ENCODE measurements at regions not wholly inside any gene's neighbourhood (a gene's known extent, or its start where the extent isn't known, plus 50 kb on each side); places are given as distances from the start of the nearest gene placed in this dataset.

DNA sequence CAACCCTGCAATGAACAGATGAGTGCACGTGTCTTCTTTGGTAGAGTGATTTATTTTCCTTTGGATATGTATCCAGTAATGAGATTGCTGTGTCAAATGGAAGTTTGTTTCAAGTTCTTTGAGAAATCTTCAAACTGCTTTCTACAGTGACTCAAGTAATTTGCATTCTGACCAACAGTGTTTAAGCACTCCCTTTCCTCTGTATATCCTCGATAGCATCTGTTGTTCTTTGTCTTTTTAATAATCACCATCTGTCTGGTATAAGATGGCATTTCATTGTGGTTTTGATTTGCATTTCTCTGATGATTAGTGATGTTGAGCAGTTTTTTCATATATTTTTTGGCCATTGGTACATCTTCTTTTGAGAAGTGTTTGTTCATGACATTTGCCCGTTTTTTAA lies 1608.3 kb upstream of the ZEB2 start:
- Mint-ChIP-seq H3K27ac (no peak overlapping the region), H3K4me3 (no peak overlapping the region), H3K27me3 (ENCODE audit: low read depth) (no peaks in the 10 kb centered on the region), H3K36me3 (ENCODE audit: low read depth) (no peaks in the 10 kb centered on the region), H3K9me3 (no peaks in the 10 kb centered on the region), H3K4me1 (ENCODE audit: low read depth) (no peaks in the 10 kb centered on the region)

DNA sequence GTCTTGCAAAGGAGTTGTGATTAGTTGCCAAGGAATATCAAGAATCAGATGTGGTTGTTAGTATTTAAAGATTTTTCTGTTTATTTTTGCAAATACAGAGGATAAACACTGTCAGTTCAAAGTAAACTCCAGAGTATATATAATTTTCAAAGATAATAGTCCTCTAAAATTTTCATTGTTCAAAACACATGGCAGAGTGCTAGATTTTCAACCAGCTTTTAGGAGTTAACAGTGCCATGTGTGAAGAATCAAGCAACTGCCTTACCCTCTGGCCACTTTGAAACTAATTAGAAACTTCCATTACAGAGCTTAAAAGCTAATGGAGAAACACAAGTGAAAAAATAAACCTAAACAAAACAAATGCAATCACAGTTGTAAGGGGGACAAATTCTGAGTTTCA lies 1605.6 kb upstream of the ZEB2 start:
- Mint-ChIP-seq H3K36me3 (ENCODE audit: low read depth) (no peaks in the 10 kb centered on the region), H3K27ac (no peak overlapping the region), H3K9me3 (no peaks in the 10 kb centered on the region), H3K27me3 (ENCODE audit: low read depth) (no peaks in the 10 kb centered on the region), H3K4me1 (ENCODE audit: low read depth) (no peaks in the 10 kb centered on the region), H3K4me3 (no peak overlapping the region)

DNA sequence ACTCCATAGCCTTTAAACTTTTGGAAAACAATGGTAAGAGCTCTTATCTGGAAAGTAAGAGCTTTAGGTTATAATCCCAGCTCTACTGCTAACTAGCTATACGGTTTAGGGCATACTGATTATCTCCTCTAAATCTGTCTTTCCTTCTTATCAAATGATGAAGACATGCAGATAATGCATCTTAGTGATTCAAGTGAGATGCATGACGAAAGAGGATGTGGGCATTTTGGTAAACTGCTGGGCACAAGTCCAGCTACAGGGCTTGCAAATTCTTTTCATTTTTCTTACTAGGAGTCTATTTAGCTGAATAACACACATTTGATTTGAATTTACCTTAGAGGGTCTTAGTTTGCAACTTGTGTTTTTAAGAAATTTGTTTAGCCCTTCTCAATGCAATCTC lies 1604.8 kb upstream of the ZEB2 start:
- H3K27me3 Mint-ChIP-seq (ENCODE audit: low read depth): no peaks in the 10 kb centered on the region
- no peaks in the 10 kb centered on the region for H3K4me1 Mint-ChIP-seq (ENCODE audit: low read depth)
- H3K4me3 Mint-ChIP-seq: no peak overlapping the region
- no peaks in the 10 kb centered on the region for H3K9me3 Mint-ChIP-seq
- H3K27ac Mint-ChIP-seq: no peak overlapping the region
- no peaks in the 10 kb centered on the region for H3K36me3 Mint-ChIP-seq (ENCODE audit: low read depth)

DNA sequence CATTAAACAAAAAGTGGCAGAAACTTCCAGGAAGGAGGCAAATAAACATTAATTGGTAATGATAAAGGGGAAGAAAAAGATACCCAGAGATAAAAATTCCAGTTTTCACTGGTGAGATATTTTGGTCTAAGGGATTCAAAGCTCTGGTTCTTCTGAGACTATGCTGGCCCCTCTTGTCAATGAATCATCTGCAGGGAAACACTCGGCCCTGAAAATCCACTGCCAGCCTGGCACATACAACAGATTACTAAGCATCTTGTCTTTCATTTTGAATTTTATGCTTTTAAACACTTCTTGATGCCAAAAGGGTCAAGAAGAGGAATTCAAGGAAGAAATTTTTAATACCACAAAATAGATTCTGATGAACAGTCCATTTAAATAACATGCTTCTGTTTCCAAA lies 1603.8 kb upstream of the ZEB2 start:
- Mint-ChIP-seq H3K4me3 (no peak overlapping the region), H3K36me3 (ENCODE audit: low read depth) (no peaks in the 10 kb centered on the region), H3K9me3 (no peaks in the 10 kb centered on the region), H3K4me1 (ENCODE audit: low read depth) (no peaks in the 10 kb centered on the region), H3K27me3 (ENCODE audit: low read depth) (no peaks in the 10 kb centered on the region), H3K27ac (no peak overlapping the region)

DNA sequence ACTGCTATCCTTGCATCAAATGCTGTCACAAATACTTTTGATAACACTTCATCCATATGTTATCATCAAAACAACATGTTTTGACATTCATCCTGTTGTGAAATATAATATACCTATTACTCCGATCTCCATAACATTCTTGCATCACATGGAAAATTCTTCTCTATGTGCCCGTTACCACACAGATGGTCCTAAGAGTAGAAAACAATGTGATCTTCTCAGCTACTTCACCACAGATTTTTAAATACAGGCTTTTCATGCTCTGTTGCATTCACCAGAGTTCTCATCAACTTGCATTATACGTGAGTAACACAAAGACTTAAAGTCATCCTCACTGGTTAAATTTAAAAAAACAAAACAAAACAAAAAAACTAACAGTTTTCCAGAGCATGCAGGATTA lies 1603.3 kb upstream of the ZEB2 start:
- H3K36me3 Mint-ChIP-seq (ENCODE audit: low read depth): no peaks in the 10 kb centered on the region
- H3K4me1 Mint-ChIP-seq (ENCODE audit: low read depth): no peaks in the 10 kb centered on the region
- H3K9me3 Mint-ChIP-seq: no peaks in the 10 kb centered on the region
- H3K27ac Mint-ChIP-seq: no peak overlapping the region
- no peak overlapping the region for H3K4me3 Mint-ChIP-seq
- H3K27me3 Mint-ChIP-seq (ENCODE audit: low read depth): no peaks in the 10 kb centered on the region

DNA sequence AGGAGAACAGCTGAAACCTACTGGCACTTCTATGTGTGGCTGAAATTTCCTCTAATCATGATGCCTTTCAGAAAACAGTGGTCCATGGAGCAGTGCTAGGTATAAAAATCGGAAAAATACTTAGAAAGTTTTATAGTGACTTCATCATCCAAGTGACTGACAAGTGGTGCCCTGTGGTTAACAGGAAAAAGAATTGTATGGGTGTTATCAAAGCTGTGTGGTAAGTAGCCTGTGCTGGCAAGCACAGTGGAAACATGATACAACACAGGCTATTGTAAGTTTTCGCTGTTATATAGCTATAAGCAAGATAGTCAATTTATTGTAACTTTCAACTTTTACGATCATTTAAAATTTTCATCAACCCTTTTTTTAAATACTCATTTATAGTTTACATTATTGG lies 1599.7 kb upstream of the ZEB2 start:
- H3K27me3 Mint-ChIP-seq (ENCODE audit: low read depth): no peaks in the 10 kb centered on the region
- H3K36me3 Mint-ChIP-seq (ENCODE audit: low read depth): no peaks in the 10 kb centered on the region

DNA sequence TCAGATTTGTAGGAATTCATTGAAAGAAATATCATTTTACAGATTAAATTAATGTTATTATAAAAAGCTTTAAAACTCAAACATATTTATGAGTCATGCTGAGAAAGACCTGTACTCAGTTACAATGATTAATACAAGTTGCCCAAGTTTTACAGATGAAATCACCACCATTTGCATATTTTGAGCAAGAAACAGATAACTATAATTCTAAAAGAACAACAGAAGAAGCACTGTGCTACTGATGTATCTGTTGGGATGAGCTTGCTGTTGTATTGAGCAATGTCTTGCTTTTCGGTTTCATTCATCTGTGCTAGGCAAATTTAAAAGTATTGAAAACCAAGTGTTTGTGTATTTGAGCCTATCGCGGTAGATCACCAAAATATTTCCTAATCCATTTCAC lies 1589.1 kb upstream of the ZEB2 start:
- Mint-ChIP-seq H3K27me3 (ENCODE audit: low read depth) (no peaks in the 10 kb centered on the region), H3K4me3 (no peak overlapping the region), H3K4me1 (ENCODE audit: low read depth) (no peaks in the 10 kb centered on the region), H3K9me3 (no peaks in the 10 kb centered on the region), H3K36me3 (ENCODE audit: low read depth) (no peaks in the 10 kb centered on the region), H3K27ac (no peak overlapping the region)

More for the DNA sequence above, 1599.7 kb upstream of the ZEB2 start:
- Mint-ChIP-seq H3K27ac (no peak overlapping the region), H3K4me1 (ENCODE audit: low read depth) (no peaks in the 10 kb centered on the region), H3K4me3 (no peak overlapping the region), H3K9me3 (no peaks in the 10 kb centered on the region)

DNA sequence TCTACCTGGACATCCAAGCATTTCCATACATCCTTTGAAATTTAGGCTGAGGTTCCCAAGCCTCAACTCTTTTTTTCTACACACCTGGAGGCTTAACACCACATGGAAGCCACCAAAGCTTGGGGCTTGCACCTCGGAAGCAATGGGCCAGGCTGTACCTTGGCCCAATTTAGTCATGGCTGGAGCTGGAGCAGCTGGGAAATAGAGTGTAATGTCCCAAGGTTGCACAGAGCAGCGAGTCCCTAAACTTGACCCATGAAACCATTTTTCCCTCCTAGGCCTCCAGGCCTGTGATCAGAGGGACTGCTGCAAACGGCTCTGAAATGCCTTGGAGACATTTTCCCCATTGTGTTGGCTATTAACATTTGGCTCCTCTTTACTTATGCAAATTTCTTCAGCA lies 1574.3 kb upstream of the ZEB2 start:
- Mint-ChIP-seq H3K4me1 (ENCODE audit: low read depth) (no peaks in the 10 kb centered on the region), H3K4me3 (no peak overlapping the region), H3K9me3 (peaks cover 25% of the 10 kb centered on the region), H3K27me3 (ENCODE audit: low read depth) (no peaks in the 10 kb centered on the region), H3K36me3 (ENCODE audit: low read depth) (no peaks in the 10 kb centered on the region), H3K27ac (no peak overlapping the region)

DNA sequence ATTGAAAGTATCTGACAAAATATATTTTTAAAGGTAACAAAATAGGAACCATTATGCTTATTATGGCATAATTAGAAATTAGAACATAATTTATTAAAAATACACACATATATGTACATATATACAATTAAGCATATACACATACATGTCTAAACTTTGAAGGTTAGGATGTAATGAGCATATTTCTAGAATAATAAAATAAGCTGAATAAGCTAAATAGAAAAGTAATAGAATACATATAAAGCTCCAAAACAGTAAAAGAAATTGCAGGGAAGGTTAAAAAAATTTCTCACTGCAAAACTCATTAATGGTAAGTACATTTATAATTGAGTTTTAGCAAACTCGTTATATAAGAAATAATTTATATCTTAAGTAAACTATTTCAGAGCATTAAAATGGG lies 1561.5 kb upstream of the ZEB2 start:
- H3K4me1 Mint-ChIP-seq (ENCODE audit: low read depth): no peaks in the 10 kb centered on the region
- no peak overlapping the region for H3K4me3 Mint-ChIP-seq
- no peaks in the 10 kb centered on the region for H3K27me3 Mint-ChIP-seq (ENCODE audit: low read depth)
- H3K9me3 Mint-ChIP-seq: peaks cover 12% of the 10 kb centered on the region
- H3K36me3 Mint-ChIP-seq (ENCODE audit: low read depth): no peaks in the 10 kb centered on the region
- no peak overlapping the region for H3K27ac Mint-ChIP-seq

DNA sequence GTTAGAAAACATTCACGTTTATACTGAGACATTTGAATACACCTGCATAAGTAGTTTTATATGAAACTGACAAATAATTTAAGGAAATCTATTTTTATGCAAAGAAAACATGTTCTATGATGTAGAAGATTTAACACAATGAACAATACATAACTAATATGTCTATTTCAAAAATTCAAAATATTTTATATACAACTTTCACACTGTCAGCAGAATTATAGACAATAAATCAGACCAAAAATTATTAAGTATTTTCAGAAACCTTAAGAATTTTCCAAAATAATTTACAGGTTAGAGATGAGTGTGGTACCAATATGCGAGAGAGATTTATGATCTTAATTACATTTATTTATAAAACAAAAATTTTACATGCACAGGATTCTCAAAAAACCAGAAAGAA lies 1561.0 kb upstream of the ZEB2 start:
- H3K4me3 Mint-ChIP-seq: no peak overlapping the region
- H3K4me1 Mint-ChIP-seq (ENCODE audit: low read depth): no peaks in the 10 kb centered on the region
- H3K27me3 Mint-ChIP-seq (ENCODE audit: low read depth): no peaks in the 10 kb centered on the region
- no peak overlapping the region for H3K27ac Mint-ChIP-seq
- H3K36me3 Mint-ChIP-seq (ENCODE audit: low read depth): no peaks in the 10 kb centered on the region
- peaks cover 10% of the 10 kb centered on the region for H3K9me3 Mint-ChIP-seq

DNA sequence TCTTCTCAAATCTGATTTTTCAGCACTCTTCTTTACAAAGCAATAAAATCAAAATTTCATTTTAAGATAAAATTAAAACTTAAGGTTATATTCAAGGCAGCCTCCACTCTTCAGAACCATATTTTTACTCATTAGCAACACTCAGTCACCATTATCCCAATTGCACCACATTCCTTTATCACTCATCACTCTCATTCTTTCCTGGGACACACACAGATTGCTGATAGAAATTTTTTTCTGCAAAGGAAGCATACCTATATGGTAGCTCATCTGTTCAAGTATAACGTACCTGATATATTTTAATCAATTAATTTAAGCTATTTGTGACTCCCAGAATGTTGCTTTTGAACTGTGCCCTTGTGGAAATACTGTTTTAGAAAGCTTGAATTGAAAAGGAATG lies 1559.3 kb upstream of the ZEB2 start:
- Mint-ChIP-seq H3K9me3 (peaks cover 2% of the 10 kb centered on the region), H3K27me3 (ENCODE audit: low read depth) (no peaks in the 10 kb centered on the region), H3K4me1 (ENCODE audit: low read depth) (no peaks in the 10 kb centered on the region), H3K4me3 (no peak overlapping the region), H3K27ac (no peak overlapping the region), H3K36me3 (ENCODE audit: low read depth) (no peaks in the 10 kb centered on the region)

DNA sequence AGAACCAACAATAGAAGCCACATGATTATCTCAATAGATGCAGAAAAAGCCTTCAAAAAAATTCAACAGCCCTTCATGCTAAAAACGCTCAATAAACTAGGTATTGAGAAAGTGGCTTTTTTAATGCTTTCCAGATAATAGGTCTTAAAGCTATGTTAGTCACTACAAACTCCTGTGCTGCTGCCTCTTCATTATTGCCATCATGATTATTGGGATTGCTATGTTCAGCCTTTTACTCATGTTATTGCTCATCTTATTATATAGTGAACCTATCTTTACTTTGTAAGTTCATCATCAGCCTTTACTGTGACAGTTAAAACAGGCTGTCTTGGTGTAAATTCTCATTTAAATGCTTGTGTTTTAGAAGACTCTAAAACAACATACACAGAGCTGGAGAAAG lies 1557.2 kb upstream of the ZEB2 start:
- no peaks in the 10 kb centered on the region for H3K4me1 Mint-ChIP-seq (ENCODE audit: low read depth)

DNA sequence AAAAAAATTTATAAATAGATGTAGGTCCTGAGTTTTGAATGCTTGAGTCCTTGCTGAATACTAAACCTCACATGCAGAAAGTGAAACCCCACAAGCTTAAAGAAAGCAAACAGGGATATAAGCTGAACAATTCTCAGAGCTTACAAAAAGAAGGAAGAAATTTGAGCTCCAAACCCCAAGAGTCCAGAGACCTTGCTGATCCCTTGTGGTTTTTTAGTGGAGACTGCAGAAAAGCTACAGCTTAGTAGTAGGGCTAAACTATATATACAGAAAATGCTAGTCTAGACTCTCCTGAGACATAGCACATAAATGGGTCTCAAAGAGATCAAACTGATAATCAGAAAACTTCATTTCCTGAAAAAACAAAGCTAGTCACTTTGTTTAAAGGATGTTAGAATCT lies 1548.1 kb upstream of the ZEB2 start:
- no peaks in the 10 kb centered on the region for H3K4me1 Mint-ChIP-seq (ENCODE audit: low read depth)
- no peaks in the 10 kb centered on the region for H3K36me3 Mint-ChIP-seq (ENCODE audit: low read depth)
- peaks cover 4% of the 10 kb centered on the region for H3K9me3 Mint-ChIP-seq
- no peak overlapping the region for H3K4me3 Mint-ChIP-seq
- H3K27me3 Mint-ChIP-seq (ENCODE audit: low read depth): no peaks in the 10 kb centered on the region
- no peak overlapping the region for H3K27ac Mint-ChIP-seq

More for the DNA sequence above, 1557.2 kb upstream of the ZEB2 start:
- Mint-ChIP-seq H3K9me3 (peaks cover 7% of the 10 kb centered on the region), H3K27me3 (ENCODE audit: low read depth) (no peaks in the 10 kb centered on the region), H3K27ac (no peak overlapping the region), H3K36me3 (ENCODE audit: low read depth) (no peaks in the 10 kb centered on the region), H3K4me3 (no peak overlapping the region)

DNA sequence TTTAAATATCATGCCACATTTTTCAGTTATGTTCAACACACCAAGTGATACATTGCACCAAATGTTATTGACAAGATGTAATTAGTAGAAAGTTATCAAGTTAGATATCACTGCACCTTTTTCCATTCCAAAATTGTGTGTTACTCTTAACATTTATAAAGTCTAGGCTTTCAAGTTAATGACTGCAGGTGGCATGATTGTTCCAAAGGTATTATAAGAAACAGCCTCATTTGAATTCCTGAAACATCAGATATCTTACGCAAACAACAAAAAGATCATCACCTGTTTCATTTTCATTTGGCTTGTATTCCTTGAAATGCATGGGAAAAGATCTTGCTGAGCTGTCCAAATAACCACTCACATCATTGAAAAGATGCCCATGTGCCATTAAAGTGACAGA lies 1528.2 kb upstream of the ZEB2 start:
- no peak overlapping the region for H3K27ac Mint-ChIP-seq
- H3K36me3 Mint-ChIP-seq (ENCODE audit: low read depth): no peaks in the 10 kb centered on the region
- no peaks in the 10 kb centered on the region for H3K4me1 Mint-ChIP-seq (ENCODE audit: low read depth)
- no peaks in the 10 kb centered on the region for H3K27me3 Mint-ChIP-seq (ENCODE audit: low read depth)
- no peaks in the 10 kb centered on the region for H3K9me3 Mint-ChIP-seq
- no peak overlapping the region for H3K4me3 Mint-ChIP-seq

DNA sequence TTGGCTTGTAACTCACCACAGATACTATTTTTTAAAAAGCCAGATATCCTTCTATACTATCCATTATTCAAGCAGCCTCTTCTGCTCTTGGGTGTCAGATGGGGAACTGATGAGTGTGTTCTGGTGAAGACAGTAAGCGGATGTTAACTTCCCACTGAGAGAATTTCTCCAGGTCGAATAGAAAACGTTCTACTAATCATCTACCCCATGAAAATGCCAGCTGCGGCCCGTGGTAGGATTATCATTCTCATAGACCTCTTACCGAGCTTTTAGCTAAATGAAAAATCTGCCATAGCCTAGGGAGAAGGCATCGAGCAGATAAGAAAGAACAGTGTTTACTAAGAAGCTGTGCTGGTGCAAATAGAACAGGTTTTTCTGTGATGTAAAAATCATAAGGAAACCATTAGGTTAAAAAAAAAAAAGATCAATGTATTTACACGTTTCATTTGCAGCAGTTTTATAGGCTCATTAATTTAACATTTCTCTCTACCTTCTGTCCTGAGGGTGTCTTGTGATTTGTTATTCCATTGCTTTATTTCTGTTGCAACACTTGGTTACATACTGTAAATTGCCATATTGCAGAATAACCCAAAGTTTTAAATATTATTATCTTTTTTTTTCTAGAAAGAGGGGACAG lies 1521.5 kb upstream of the ZEB2 start:
- Mint-ChIP-seq H3K4me1 (ENCODE audit: low read depth) (no peaks in the 10 kb centered on the region), H3K27ac (no peak overlapping the region), H3K27me3 (ENCODE audit: low read depth) (no peaks in the 10 kb centered on the region), H3K9me3 (no peaks in the 10 kb centered on the region), H3K36me3 (ENCODE audit: low read depth) (no peaks in the 10 kb centered on the region), H3K4me3 (no peak overlapping the region)

DNA sequence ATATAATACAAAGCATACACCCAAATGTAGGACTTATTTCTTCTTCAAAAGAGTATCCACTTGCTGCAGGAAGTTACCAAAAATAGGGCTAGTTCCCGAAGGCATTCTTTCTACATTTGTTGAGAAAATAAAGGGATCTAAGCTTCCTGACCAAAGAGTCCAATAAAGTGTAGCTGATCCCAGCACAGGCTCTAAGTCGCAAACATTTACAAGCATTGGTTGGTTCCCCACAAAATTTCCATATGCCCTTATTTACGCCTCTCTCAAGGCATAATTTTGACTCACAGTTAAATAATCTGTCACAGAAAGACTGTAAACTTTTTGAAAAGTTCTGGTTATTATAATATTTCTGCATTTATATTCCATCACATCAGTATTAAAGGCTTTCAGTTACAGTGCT lies 1520.1 kb upstream of the ZEB2 start:
- Mint-ChIP-seq H3K27me3 (ENCODE audit: low read depth) (no peaks in the 10 kb centered on the region), H3K27ac (no peak overlapping the region), H3K4me1 (ENCODE audit: low read depth) (no peaks in the 10 kb centered on the region), H3K36me3 (ENCODE audit: low read depth) (no peaks in the 10 kb centered on the region), H3K4me3 (no peak overlapping the region), H3K9me3 (no peaks in the 10 kb centered on the region)

Data from T-helper 1 cell treated with Interleukin-12 subunit alpha and Interleukin-12 subunit beta and Interleukin-4 antibody, amounts not matched to agents 30 μg/mL and 1 μg/mL, for 36 hours (primary cell).